AG04450 (cell line): ENCODE measurements at regions not wholly inside any gene's neighbourhood (a gene's known extent, or its start where the extent isn't known, plus 50 kb on each side); places are given as distances from the start of the nearest gene placed in this dataset.

Experiments used
- CTCF ChIA-PET: fragments of 300-600, 350-600 bp; formaldehyde crosslinking; extraction: SDS; loops from one replicate; lab custom pipeline; 2022; ENCODE audit warnings: antibody characterized with exemption, inconsistent platforms; lab: Charles Lee
- POLR2A ChIA-PET: fragments of 350-600 bp; formaldehyde crosslinking; extraction: SDS; loops from one replicate; lab custom pipeline; 2021; ENCODE audit warnings: antibody characterized with exemption, inconsistent platforms; lab: Yijun Ruan, JAX
- DNase-seq: peaks from one replicate; pipeline ENCODE4 v3.0.0-alpha.2; 2011; ENCODE audit warnings: low read depth, low spot score
- H3K27ac ChIP-seq: one replicate; pipeline ENCODE4 v1.5.1; 2012; ENCODE audit warnings: low read depth, low read length, control low read depth
- H3K27me3 ChIP-seq: one replicate; pipeline ENCODE4 v1.6.0; 2012; ENCODE audit warnings: low read length; ENCODE audit not compliant: control insufficient read depth, insufficient read depth
- H3K4me3 ChIP-seq: 2 replicates; pipeline ENCODE4 v1.5.1; 2011; ENCODE audit warnings: mild to moderate bottlenecking, low read depth, low read length, control low read depth
- H3K9me3 ChIP-seq: 2 replicates; pipeline ENCODE4 v1.5.1; 2012; ENCODE audit warnings: low read length; ENCODE audit not compliant: control insufficient read depth, insufficient read depth
- TF ChIP-seq, protein P1 (sequence below): IDR thresholded peaks from 2 replicates; pipeline ENCODE4 v1.5.1; 2011; ENCODE audit warnings: low read depth, low read length, control low read depth, inconsistent platforms

DNA sequence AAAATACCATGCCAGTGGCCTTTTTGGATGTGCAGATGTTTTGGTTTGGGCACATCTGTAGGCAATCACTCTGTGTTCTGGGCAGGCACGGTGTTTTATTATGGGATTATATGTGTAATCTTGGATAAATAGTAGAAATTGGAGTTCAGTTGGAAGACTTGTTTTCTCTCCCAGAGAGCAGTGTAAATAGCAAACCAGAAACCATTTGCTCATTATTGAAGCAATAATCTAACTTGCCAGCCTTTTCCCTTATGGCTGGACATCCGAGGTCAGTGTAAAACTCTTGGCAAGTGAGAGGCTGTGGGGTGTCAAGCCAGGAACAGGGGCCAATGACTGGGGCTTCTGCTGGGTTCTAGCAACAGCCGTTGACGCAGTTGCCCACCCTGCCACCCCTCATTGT is 69.9 kb downstream of the IRX3 start:
- POLR2A ChIA-PET: no interaction called here
- no peaks in the 10 kb centered on the region for H3K9me3 ChIP-seq
- no peak overlapping the region for H3K4me3 ChIP-seq
- H3K27ac ChIP-seq: no peak overlapping the region
- H3K27me3 ChIP-seq: peaks cover 4% of the 10 kb centered on the region
- no peak for DNase-seq
- TF ChIP-seq, protein P1, sequence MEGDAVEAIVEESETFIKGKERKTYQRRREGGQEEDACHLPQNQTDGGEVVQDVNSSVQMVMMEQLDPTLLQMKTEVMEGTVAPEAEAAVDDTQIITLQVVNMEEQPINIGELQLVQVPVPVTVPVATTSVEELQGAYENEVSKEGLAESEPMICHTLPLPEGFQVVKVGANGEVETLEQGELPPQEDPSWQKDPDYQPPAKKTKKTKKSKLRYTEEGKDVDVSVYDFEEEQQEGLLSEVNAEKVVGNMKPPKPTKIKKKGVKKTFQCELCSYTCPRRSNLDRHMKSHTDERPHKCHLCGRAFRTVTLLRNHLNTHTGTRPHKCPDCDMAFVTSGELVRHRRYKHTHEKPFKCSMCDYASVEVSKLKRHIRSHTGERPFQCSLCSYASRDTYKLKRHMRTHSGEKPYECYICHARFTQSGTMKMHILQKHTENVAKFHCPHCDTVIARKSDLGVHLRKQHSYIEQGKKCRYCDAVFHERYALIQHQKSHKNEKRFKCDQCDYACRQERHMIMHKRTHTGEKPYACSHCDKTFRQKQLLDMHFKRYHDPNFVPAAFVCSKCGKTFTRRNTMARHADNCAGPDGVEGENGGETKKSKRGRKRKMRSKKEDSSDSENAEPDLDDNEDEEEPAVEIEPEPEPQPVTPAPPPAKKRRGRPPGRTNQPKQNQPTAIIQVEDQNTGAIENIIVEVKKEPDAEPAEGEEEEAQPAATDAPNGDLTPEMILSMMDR: no peak
- CTCF ChIA-PET: no interaction called here

DNA sequence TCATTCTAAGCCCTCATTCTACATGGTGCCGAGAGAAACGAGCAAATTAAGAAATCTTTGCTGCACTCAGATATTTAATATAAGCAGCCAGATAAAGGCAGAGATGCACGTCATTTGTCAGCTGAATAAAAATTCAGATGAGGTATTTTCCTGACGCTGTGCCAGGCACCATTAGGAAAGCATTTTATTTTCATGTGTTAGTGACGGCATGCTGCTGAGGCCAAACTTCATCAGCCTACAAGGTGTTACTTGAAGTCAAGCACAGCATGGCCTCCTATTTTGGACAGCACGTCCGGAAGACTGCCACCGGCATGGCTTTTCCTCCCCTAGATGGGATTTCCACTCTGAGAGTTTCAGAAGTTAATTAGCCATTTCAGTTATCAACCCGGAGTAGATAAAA is 70.3 kb downstream of the IRX3 start:
- CTCF ChIA-PET: no interaction called here
- H3K4me3 ChIP-seq: no peak overlapping the region
- no peak overlapping the region for H3K27ac ChIP-seq
- POLR2A ChIA-PET: no interaction called here
- TF ChIP-seq, protein P1: no peak
- H3K27me3 ChIP-seq: peaks cover 4% of the 10 kb centered on the region
- H3K9me3 ChIP-seq: no peaks in the 10 kb centered on the region
- no peak for DNase-seq

DNA sequence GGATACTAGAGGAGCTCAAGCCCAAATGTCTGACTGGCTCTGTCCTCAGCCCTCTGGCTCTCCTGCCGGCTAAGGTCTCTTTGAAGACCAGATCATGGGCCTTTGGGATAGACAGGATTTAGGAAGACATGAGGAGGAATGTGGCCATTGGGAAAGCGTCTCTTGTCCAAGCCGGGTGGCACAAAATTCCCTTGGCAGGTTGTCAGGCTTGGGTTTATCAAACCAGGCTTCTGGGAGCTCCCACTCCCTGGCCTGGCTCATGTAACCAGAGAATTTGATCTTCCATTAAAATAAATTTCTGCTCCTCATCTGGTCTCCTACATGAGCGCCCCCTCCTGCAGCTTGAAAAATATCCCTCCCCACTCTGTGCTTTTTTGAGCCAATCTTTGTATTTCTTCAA is 71.1 kb downstream of the IRX3 start:
- CTCF ChIA-PET: interaction anchor here (0.5 kb wide), 1 partner anchor 530 kb away, joined by 7 read pairs; no protein-coding TSS in a partner anchor

GRCh38 chr16:54213322-54213721 is 73.3 kb downstream of the IRX3 start:
- no peak overlapping the region for H3K4me3 ChIP-seq
- H3K27ac ChIP-seq: no peak overlapping the region
- H3K9me3 ChIP-seq: no peaks in the 10 kb centered on the region
- DNase-seq: no peak
- CTCF ChIA-PET: no interaction called here
- H3K27me3 ChIP-seq: peaks cover 6% of the 10 kb centered on the region
- POLR2A ChIA-PET: no interaction called here
- TF ChIP-seq, protein P1: no peak

More for the DNA sequence above, 71.1 kb downstream of the IRX3 start:
- TF ChIP-seq, protein P1: no peak
- Histone ChIP-seq H3K27me3 (peaks cover 4% of the 10 kb centered on the region), H3K9me3 (no peaks in the 10 kb centered on the region), H3K27ac (peak overlapping the region; percentile 21), H3K4me3 (no peak overlapping the region)
- DNase-seq: no peak
- POLR2A ChIA-PET: no interaction called here

- no peak for DNase-seq
- Histone ChIP-seq H3K27ac (no peak overlapping the region), H3K4me3 (no peak overlapping the region), H3K9me3 (no peaks in the 10 kb centered on the region), H3K27me3 (peaks cover 6% of the 10 kb centered on the region)
- ChIA-PET POLR2A (no interaction called here), CTCF (no interaction called here)
- TF ChIP-seq, protein P1: no peak
These were observed 73.7 kb downstream of the IRX3 start for GRCh38 chr16:54212893-54213292.
